ENCODE measurements at regions not wholly inside any gene's neighbourhood (a gene's known extent, or its start where the extent isn't known, plus 50 kb on each side); places are given as distances from the start of the nearest gene placed in this dataset.

- Histone ChIP-seq H3K9me3 (ENCODE audit: insufficient read depth, low read length) (no peaks in the 10 kb centered on the region), H3K4me3 (ENCODE audit: low read length) (no peak overlapping the region), H2AFZ (ENCODE audit: low read depth, low read length) (no peak overlapping the region), H3K79me2 (ENCODE audit: low read length) (no peaks in the 10 kb centered on the region), H3K27me3 (ENCODE audit: low read depth, low read length) (no peaks in the 10 kb centered on the region), H3K27ac (ENCODE audit: low read length) (no peak overlapping the region), H3K4me2 (ENCODE audit: low read length) (no peak overlapping the region), H4K20me1 (ENCODE audit: insufficient read depth, low read length) (no peaks in the 10 kb centered on the region), H3K36me3 (replicated peaks; ENCODE audit: low read depth, low read length) (no peaks in the 10 kb centered on the region), H3K9ac (ENCODE audit: low read length) (no peak overlapping the region), H3K4me1 (ENCODE audit: low read length) (no peaks in the 10 kb centered on the region)
- TF ChIP-seq EZH2phosphoT487 (IDR thresholded peaks at IDR 0.05; ENCODE audit: low read depth) (no peak), CTCF (IDR thresholded peaks at IDR 0.05; ENCODE audit: low read depth, low read length) (no peak)
These were observed 1009.6 kb upstream of the DIAPH2 start for GRCh38 chrX:95675011-95675410.

- H3K9me3 ChIP-seq (ENCODE audit: insufficient read depth, low read length): no peaks in the 10 kb centered on the region
- no peak overlapping the region for H3K4me3 ChIP-seq (ENCODE audit: low read length)
- H3K36me3 ChIP-seq (replicated peaks; ENCODE audit: low read depth, low read length): no peaks in the 10 kb centered on the region
- H3K79me2 ChIP-seq (ENCODE audit: low read length): no peaks in the 10 kb centered on the region
- no peaks in the 10 kb centered on the region for H3K27me3 ChIP-seq (ENCODE audit: low read depth, low read length)
- H4K20me1 ChIP-seq (ENCODE audit: insufficient read depth, low read length): no peaks in the 10 kb centered on the region
- H3K4me2 ChIP-seq (ENCODE audit: low read length): no peak overlapping the region
- H3K4me1 ChIP-seq (ENCODE audit: low read length): no peaks in the 10 kb centered on the region
- no peak overlapping the region for H3K9ac ChIP-seq (ENCODE audit: low read length)
- H2AFZ ChIP-seq (ENCODE audit: low read depth, low read length): no peak overlapping the region
- H3K27ac ChIP-seq (ENCODE audit: low read length): no peak overlapping the region
- TF ChIP-seq EZH2phosphoT487 (IDR thresholded peaks at IDR 0.05; ENCODE audit: low read depth) (no peak), CTCF (IDR thresholded peaks at IDR 0.05; ENCODE audit: low read depth, low read length) (no peak)
These were observed 1008.8 kb upstream of the DIAPH2 start for GRCh38 chrX:95675794-95676193.

- TF ChIP-seq EZH2phosphoT487 (IDR thresholded peaks at IDR 0.05; ENCODE audit: low read depth) (no peak), CTCF (IDR thresholded peaks at IDR 0.05; ENCODE audit: low read depth, low read length) (no peak)
- Histone ChIP-seq H3K9me3 (ENCODE audit: insufficient read depth, low read length) (no peaks in the 10 kb centered on the region), H3K36me3 (replicated peaks; ENCODE audit: low read depth, low read length) (no peaks in the 10 kb centered on the region), H3K79me2 (ENCODE audit: low read length) (no peaks in the 10 kb centered on the region), H3K27ac (ENCODE audit: low read length) (no peak overlapping the region), H3K4me2 (ENCODE audit: low read length) (no peak overlapping the region), H3K9ac (ENCODE audit: low read length) (no peak overlapping the region), H3K27me3 (ENCODE audit: low read depth, low read length) (no peaks in the 10 kb centered on the region), H4K20me1 (ENCODE audit: insufficient read depth, low read length) (no peaks in the 10 kb centered on the region), H2AFZ (ENCODE audit: low read depth, low read length) (no peak overlapping the region), H3K4me3 (ENCODE audit: low read length) (no peak overlapping the region), H3K4me1 (ENCODE audit: low read length) (no peaks in the 10 kb centered on the region)
These were observed 1006.0 kb upstream of the DIAPH2 start for GRCh38 chrX:95678679-95679078.

GRCh38 chrX:95693365-95693764, 991.3 kb upstream of the DIAPH2 start:
- TF ChIP-seq EZH2phosphoT487 (IDR thresholded peaks at IDR 0.05; ENCODE audit: low read depth): no peak
- TF ChIP-seq CTCF (IDR thresholded peaks at IDR 0.05; ENCODE audit: low read depth, low read length): no peak
- no peaks in the 10 kb centered on the region for H3K27me3 ChIP-seq (ENCODE audit: low read depth, low read length)
- H3K4me1 ChIP-seq (ENCODE audit: low read length): no peaks in the 10 kb centered on the region
- no peak overlapping the region for H3K4me3 ChIP-seq (ENCODE audit: low read length)
- no peaks in the 10 kb centered on the region for H3K36me3 ChIP-seq (replicated peaks; ENCODE audit: low read depth, low read length)
- H3K79me2 ChIP-seq (ENCODE audit: low read length): no peaks in the 10 kb centered on the region
- no peaks in the 10 kb centered on the region for H3K9me3 ChIP-seq (ENCODE audit: insufficient read depth, low read length)
- no peak overlapping the region for H2AFZ ChIP-seq (ENCODE audit: low read depth, low read length)
- no peak overlapping the region for H3K4me2 ChIP-seq (ENCODE audit: low read length)
- no peak overlapping the region for H3K27ac ChIP-seq (ENCODE audit: low read length)
- no peaks in the 10 kb centered on the region for H4K20me1 ChIP-seq (ENCODE audit: insufficient read depth, low read length)
- no peak overlapping the region for H3K9ac ChIP-seq (ENCODE audit: low read length)
